GM18951 (cell line): ENCODE measurements at regions not wholly inside any gene's neighbourhood (a gene's known extent, or its start where the extent isn't known, plus 50 kb on each side); places are given as distances from the start of the nearest gene placed in this dataset.

Experiments
- POLR2A ChIP-seq: IDR thresholded peaks from 4 replicates; pipeline ENCODE4 v1.6.1; 2011; ENCODE audit warnings: mild to moderate bottlenecking; ENCODE audit not compliant: insufficient read length, insufficient read depth; ENCODE audit errors: extremely low read depth
- in situ Hi-C: fragments of 300-500 bp; cut with MboI; formaldehyde crosslinking; loops from one replicate; pipeline ENCODE4 v1.12.0; 2022; ENCODE audit warnings: low sequenced_read_pairs, mixed read lengths, inconsistent platforms; ENCODE audit not compliant: unreplicated experiment

GRCh38 chr2:62293490-62294271, 97.8 kb downstream of the B3GNT2 start:
- in situ Hi-C loops, result no loop called here
- TF ChIP-seq POLR2A, result no peak

GRCh38 chr2:62293151-62293489, 97.2 kb downstream of the B3GNT2 start:
- in situ Hi-C loops, result no loop called here

GRCh38 chr2:62292190-62292589, 96.3 kb downstream of the B3GNT2 start:
- no peak for TF ChIP-seq POLR2A
- in situ Hi-C loops, result no loop called here

More at GRCh38 chr2:62293151-62293489, 97.2 kb downstream of the B3GNT2 start:
- TF ChIP-seq POLR2A, result no peak

- in situ Hi-C loops, result no loop called here
- TF ChIP-seq POLR2A, result no peak
These were observed 95.7 kb downstream of the B3GNT2 start for GRCh38 chr2:62291517-62292137.

- TF ChIP-seq POLR2A, result no peak
These were observed 95.1 kb downstream of the B3GNT2 start for GRCh38 chr2:62291052-62291451.

GRCh38 chr2:62287899-62288880, 92.3 kb downstream of the B3GNT2 start:
- TF ChIP-seq POLR2A, result no peak
- in situ Hi-C loops, result no loop called here

More at GRCh38 chr2:62291052-62291451, 95.1 kb downstream of the B3GNT2 start:
- in situ Hi-C loops, result no loop called here

GRCh38 chr2:62287282-62287681, 91.4 kb downstream of the B3GNT2 start:
- in situ Hi-C loops, result no loop called here
- no peak for TF ChIP-seq POLR2A

- in situ Hi-C loops, result no loop called here
- no peak for TF ChIP-seq POLR2A
These were observed 90.3 kb downstream of the B3GNT2 start for GRCh38 chr2:62286089-62286785.

GRCh38 chr2:62284980-62285379, 89.1 kb downstream of the B3GNT2 start:
- TF ChIP-seq POLR2A, result no peak
- in situ Hi-C loops, result no loop called here

- TF ChIP-seq POLR2A, result no peak
- in situ Hi-C loops, result no loop called here
These were observed 88.6 kb downstream of the B3GNT2 start for GRCh38 chr2:62284471-62284870.

- TF ChIP-seq POLR2A, result no peak
- in situ Hi-C loops, result no loop called here
These were observed 87.2 kb downstream of the B3GNT2 start for GRCh38 chr2:62283147-62283546.

GRCh38 chr2:62281663-62282062, 85.7 kb downstream of the B3GNT2 start:
- in situ Hi-C loops, result no loop called here
- TF ChIP-seq POLR2A, result no peak

- TF ChIP-seq POLR2A, result no peak
These were observed 81.8 kb downstream of the B3GNT2 start for GRCh38 chr2:62277688-62278087.

More at GRCh38 chr2:62277688-62278087, 81.8 kb downstream of the B3GNT2 start:
- in situ Hi-C loops, result no loop called here
